HL-60 (cell line): ENCODE measurements at regions not wholly inside any gene's neighbourhood (a gene's known extent, or its start where the extent isn't known, plus 50 kb on each side); places are given as distances from the start of the nearest gene placed in this dataset.

Source experiments
- DNase-seq, 2 experiments: peaks; one replicate each; pipeline ENCODE4 v3.0.0-alpha.2; 2010 to 2020; ENCODE audit warnings: low read depth in 1 of 2, low spot score in 1 of 2
- H3K27ac ChIP-seq: fragments of 250-450 bp; sonication (Bioruptor Pico); replicated peaks from 2 replicates; pipeline ENCODE4 v1.5.1; 2020; ENCODE audit warnings: mild to moderate bottlenecking, moderate library complexity
- H3K27me3 ChIP-seq: fragments of 250-450 bp; sonication (Bioruptor Pico); 2 replicates; pipeline ENCODE4 v1.5.1; 2021; ENCODE audit warnings: mild to moderate bottlenecking, moderate library complexity; ENCODE audit not compliant: insufficient read depth, poor library complexity, severe bottlenecking
- H3K4me3 ChIP-seq: replicated peaks from 2 replicates; pipeline ENCODE4 v1.5.1; 2011; ENCODE audit warnings: mild to moderate bottlenecking, control low read depth, low read length; ENCODE audit not compliant: insufficient read depth
- CTCF ChIP-seq: IDR thresholded peaks from one replicate; pipeline ENCODE4 v1.5.1; 2011; ENCODE audit warnings: low read length, control low read depth, inconsistent platforms; ENCODE audit not compliant: insufficient read depth
- GABPA ChIP-seq: IDR thresholded peaks from 2 replicates; pipeline ENCODE4 v1.6.1; 2012; ENCODE audit warnings: low read depth
- POLR2AphosphoS5 ChIP-seq: IDR thresholded peaks from 2 replicates; pipeline ENCODE4 v1.6.1; 2012; ENCODE audit warnings: low read depth
- REST ChIP-seq: IDR thresholded peaks from 2 replicates; pipeline ENCODE4 v1.6.1; 2012; ENCODE audit warnings: low read depth; ENCODE audit not compliant: insufficient replicate concordance
- SPI1 ChIP-seq: IDR thresholded peaks from 2 replicates; pipeline ENCODE4 v1.6.1; 2012; ENCODE audit warnings: low read depth, mild to moderate bottlenecking, borderline replicate concordance

DNA sequence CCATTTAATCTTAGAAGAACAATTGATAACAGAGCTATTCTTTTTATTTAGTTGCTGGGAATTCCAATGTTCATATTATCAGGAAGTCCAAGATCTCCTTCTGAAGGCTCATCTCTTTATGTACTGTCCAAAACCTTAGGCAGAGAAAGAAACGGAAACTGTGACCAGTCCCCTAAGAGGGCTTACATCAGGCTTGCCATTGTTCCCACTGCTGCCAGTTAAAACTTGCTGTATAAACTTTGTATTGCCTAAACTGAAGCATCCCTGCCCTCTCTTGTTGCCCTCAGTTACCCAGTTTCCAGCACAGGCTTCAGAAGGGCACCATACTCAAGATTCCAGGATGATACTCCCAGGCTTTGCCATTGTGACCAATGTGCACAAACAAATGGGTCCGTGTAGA lies 435.2 kb upstream of the NAALADL2 start:
- DNase-seq: no peak
- Histone ChIP-seq H3K27ac (no peak overlapping the region), H3K27me3 (no peaks in the 10 kb centered on the region), H3K4me3 (no peak overlapping the region)
- TF ChIP-seq CTCF (no peak), SPI1 (no peak), POLR2AphosphoS5 (no peak), REST (no peak), GABPA (no peak)

- no peak for DNase-seq
- TF ChIP-seq CTCF (no peak), GABPA (no peak), REST (no peak), SPI1 (no peak), POLR2AphosphoS5 (no peak)
- Histone ChIP-seq H3K27ac (no peak overlapping the region), H3K4me3 (no peak overlapping the region), H3K27me3 (no peaks in the 10 kb centered on the region)
Measured at GRCh38 chr3:174424656-174425055, 434.5 kb upstream of the NAALADL2 start.

- no peak overlapping the region for H3K27ac ChIP-seq
- TF ChIP-seq SPI1: no peak
- no peak for DNase-seq
- H3K4me3 ChIP-seq: no peak overlapping the region
- no peaks in the 10 kb centered on the region for H3K27me3 ChIP-seq
Measured at GRCh38 chr3:174425422-174425821, 433.7 kb upstream of the NAALADL2 start.

GRCh38 chr3:174430986-174431385 lies 428.1 kb upstream of the NAALADL2 start:
- Histone ChIP-seq H3K27ac (no peak overlapping the region), H3K27me3 (no peaks in the 10 kb centered on the region), H3K4me3 (no peak overlapping the region)
- DNase-seq: no peak
- TF ChIP-seq POLR2AphosphoS5 (no peak), CTCF (no peak), GABPA (no peak), SPI1 (no peak), REST (no peak)
